Uterus (tissue), 3 donors: ENCODE measurements at regions not wholly inside any gene's neighbourhood (a gene's known extent, or its start where the extent isn't known, plus 50 kb on each side); places are given as distances from the start of the nearest gene placed in this dataset.

ENCODE experiments used
- DNase-seq, 2 donors: peaks; one replicate each; pipeline ENCODE4 v3.0.0-alpha.2; 2019 to 2020
- H3K27ac ChIP-seq, 2 donors: fragments of 200-600 bp; sonication (generic); 1 replicate in 1 of 2; 2 replicates in 1 of 2; pipeline ENCODE4 v1.5.1; 2016 to 2018
- H3K27me3 ChIP-seq, 2 donors: fragments of 200-600 bp; sonication (generic); one replicate each; pipeline ENCODE4 v1.5.1; 2018 to 2019; ENCODE audit warnings: control low read depth in 1 of 2
- H3K36me3 ChIP-seq, 2 donors: fragments of 200-600 bp; sonication (generic); one replicate each; pipeline ENCODE4 v1.5.1; 2019; ENCODE audit warnings: control low read depth in 1 of 2
- H3K4me1 ChIP-seq, 2 donors: fragments of 200-600 bp; sonication (generic); one replicate each; pipeline ENCODE4 v1.5.1; 2018 to 2019; ENCODE audit warnings: control low read depth in 1 of 2
- H3K4me3 ChIP-seq, 2 donors: fragments of 200-600 bp; sonication (generic); 1 replicate in 1 of 2; 2 replicates in 1 of 2; pipeline ENCODE4 v1.5.1; 2018 to 2019; ENCODE audit warnings: mild to moderate bottlenecking in 1 of 2
- H3K9me3 ChIP-seq, 2 donors: fragments of 200-600 bp; sonication (generic); one replicate each; pipeline ENCODE4 v1.5.1; 2019; ENCODE audit warnings: control low read depth in 1 of 2
- CTCF ChIP-seq, 4 experiments: fragments of 200-600 bp in 2 of 4; fragments of 450-650 bp in 2 of 4; sonication (generic) in 2 of 4; IDR thresholded peaks; one replicate each; pipeline ENCODE4 v1.5.1; 2016 to 2019; ENCODE audit warnings: antibody characterized with exemption in 4 of 4, mild to moderate bottlenecking in 2 of 4, moderate library complexity in 1 of 4
- POLR2A ChIP-seq, 2 donors: fragments of 450-650 bp; IDR thresholded peaks; one replicate each; pipeline ENCODE4 v1.6.1; 2016; ENCODE audit warnings: antibody characterized with exemption in 2 of 2, mild to moderate bottlenecking in 1 of 2, moderate library complexity in 1 of 2
- intact Hi-C: fragments of 100-400 bp; cut with DNase I; formaldehyde crosslinking; loops from one replicate; pipeline ENCODE4 v1.15.1; 2023; ENCODE audit warnings: low total_unique reads
- donor health status: DM: yes; HTN: yes; CAD: no.

- no peak for DNase-seq
- Histone ChIP-seq H3K27me3 (no peaks in the 10 kb centered on the region), H3K27ac (no peak overlapping the region), H3K4me3 (no peak overlapping the region), H3K36me3 (no peaks in the 10 kb centered on the region), H3K4me1 (no peaks in the 10 kb centered on the region), H3K9me3 (no peaks in the 10 kb centered on the region)
- intact Hi-C loops = no loop called here
- TF ChIP-seq CTCF (IDR thresholded peaks at IDR 0.05) (no peak), POLR2A (IDR thresholded peaks at IDR 0.05) (no peak)
Observed at GRCh38 chr4:111997785-111998184, 147.5 kb upstream of the FAM241A start.

- no peak for DNase-seq
- Histone ChIP-seq H3K9me3 (no peaks in the 10 kb centered on the region), H3K27me3 (no peaks in the 10 kb centered on the region), H3K27ac (no peak overlapping the region), H3K4me1 (no peaks in the 10 kb centered on the region), H3K36me3 (no peaks in the 10 kb centered on the region), H3K4me3 (no peak overlapping the region)
- TF ChIP-seq CTCF (IDR thresholded peaks at IDR 0.05) (no peak), POLR2A (IDR thresholded peaks at IDR 0.05) (no peak)
- intact Hi-C loops = no loop called here
Observed at GRCh38 chr4:111999801-112000200, 145.5 kb upstream of the FAM241A start.

- Histone ChIP-seq H3K4me3 (no peak overlapping the region), H3K36me3 (no peaks in the 10 kb centered on the region), H3K4me1 (no peaks in the 10 kb centered on the region), H3K27ac (no peak overlapping the region), H3K27me3 (no peaks in the 10 kb centered on the region), H3K9me3 (no peaks in the 10 kb centered on the region)
- TF ChIP-seq CTCF (IDR thresholded peaks at IDR 0.05) (no peak), POLR2A (IDR thresholded peaks at IDR 0.05) (no peak)
- DNase-seq = no peak
- intact Hi-C loops = no loop called here
Observed at GRCh38 chr4:112001041-112001440, 144.2 kb upstream of the FAM241A start.

GRCh38 chr4:112002248-112002661 lies 143.0 kb upstream of the FAM241A start:
- Histone ChIP-seq H3K36me3 (no peaks in the 10 kb centered on the region), H3K27me3 (no peaks in the 10 kb centered on the region), H3K4me1 (no peaks in the 10 kb centered on the region), H3K9me3 (no peaks in the 10 kb centered on the region), H3K4me3 (no peak overlapping the region), H3K27ac (no peak overlapping the region)
- TF ChIP-seq POLR2A (IDR thresholded peaks at IDR 0.05) (no peak), CTCF (IDR thresholded peaks at IDR 0.05) (no peak)
- intact Hi-C loops = no loop called here
- no peak for DNase-seq

- no peak for DNase-seq
- Histone ChIP-seq H3K9me3 (no peaks in the 10 kb centered on the region), H3K4me1 (no peaks in the 10 kb centered on the region), H3K4me3 (no peak overlapping the region), H3K27ac (no peak overlapping the region), H3K36me3 (no peaks in the 10 kb centered on the region), H3K27me3 (no peaks in the 10 kb centered on the region)
- intact Hi-C loops = no loop called here
- TF ChIP-seq CTCF (IDR thresholded peaks at IDR 0.05) (no peak), POLR2A (IDR thresholded peaks at IDR 0.05) (no peak)
Observed at GRCh38 chr4:112003231-112003907, 141.9 kb upstream of the FAM241A start.
